ENCODE measurements at regions not wholly inside any gene's neighbourhood (a gene's known extent, or its start where the extent isn't known, plus 50 kb on each side); places are given as distances from the start of the nearest gene placed in this dataset.

- DNase-seq: no peak
Observed at GRCh38 chr9:120210274-120210673, 369.7 kb downstream of the CDK5RAP2 start.

GRCh38 chr9:120202856-120203654, 376.9 kb downstream of the CDK5RAP2 start:
- DNase-seq: no peak

DNA sequence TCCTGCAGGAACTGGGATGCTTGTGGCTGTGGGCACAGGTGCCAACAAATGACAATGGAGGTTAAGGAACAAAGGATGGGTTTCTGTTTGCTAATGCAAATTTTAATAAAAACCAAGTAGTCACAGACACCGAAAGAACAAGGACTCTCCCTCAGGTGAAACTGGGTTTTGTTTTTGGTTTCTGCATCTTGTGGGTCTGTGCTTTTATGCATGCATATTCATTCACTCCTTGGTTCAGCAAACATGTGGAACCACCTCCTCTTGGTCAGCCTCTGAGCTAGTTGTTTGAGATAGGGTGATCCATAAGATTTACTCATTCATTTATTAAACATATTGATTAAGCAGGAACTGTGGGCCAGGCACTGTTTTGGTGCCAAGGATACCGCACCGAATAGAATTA, 381.9 kb downstream of the CDK5RAP2 start:
- DNase-seq: no peak

- DNase-seq: no peak
Observed at GRCh38 chr9:120197605-120198004, 382.4 kb downstream of the CDK5RAP2 start.

- DNase-seq: no peak
Observed at GRCh38 chr9:120191141-120191540, 388.8 kb downstream of the CDK5RAP2 start.

DNA sequence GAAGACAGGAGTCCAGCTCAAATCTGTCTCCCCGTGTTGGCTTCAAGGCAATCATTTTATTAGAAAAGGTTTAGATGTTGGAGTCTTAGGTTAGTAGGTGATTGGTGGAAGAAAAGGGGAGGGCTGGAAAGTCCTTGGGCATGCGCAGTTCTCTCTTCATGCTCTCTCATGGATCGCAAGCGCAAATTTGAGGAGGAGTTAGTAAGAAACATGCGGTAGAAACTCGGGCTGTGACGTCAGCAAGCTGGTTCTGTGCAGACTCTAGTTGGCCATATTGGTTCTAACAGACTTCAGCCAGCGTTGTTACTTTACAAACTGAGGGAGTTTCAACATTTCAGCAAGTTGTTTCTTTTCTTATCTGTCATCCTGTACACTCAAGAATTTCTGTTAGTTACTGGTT, 392.2 kb downstream of the CDK5RAP2 start:
- no peak for DNase-seq

- DNase-seq: no peak
Observed at GRCh38 chr9:120186276-120186675, 393.7 kb downstream of the CDK5RAP2 start.

GRCh38 chr9:120184266-120184665, 395.7 kb downstream of the CDK5RAP2 start:
- DNase-seq: no peak

DNA sequence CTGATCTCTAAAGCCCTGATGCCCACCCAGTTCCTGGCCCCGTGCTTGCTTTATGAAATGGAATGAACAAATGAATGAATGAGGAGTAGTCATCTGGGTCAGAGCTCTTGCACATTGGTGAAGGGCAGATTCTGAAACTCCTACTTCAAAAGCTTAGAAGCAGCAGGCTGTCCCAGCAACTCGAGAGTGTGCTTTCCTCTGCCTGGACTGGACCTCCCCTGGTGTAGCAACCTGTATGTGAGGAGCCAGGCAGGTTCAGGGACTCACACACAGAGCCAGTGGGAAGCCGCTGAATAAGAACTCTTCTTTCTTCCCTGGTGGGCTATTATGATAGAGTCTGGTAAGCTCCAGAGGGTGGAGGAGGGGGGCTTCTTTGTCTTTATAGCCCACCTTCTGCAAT, 396.4 kb downstream of the CDK5RAP2 start:
- no peak for DNase-seq

GRCh38 chr9:120182011-120182410, 398.0 kb downstream of the CDK5RAP2 start:
- DNase-seq: no peak

- no peak for DNase-seq
Observed at GRCh38 chr9:120177121-120177520, 402.8 kb downstream of the CDK5RAP2 start.

- no peak for DNase-seq
Observed at GRCh38 chr9:120175031-120175430, 404.9 kb downstream of the CDK5RAP2 start.

DNA sequence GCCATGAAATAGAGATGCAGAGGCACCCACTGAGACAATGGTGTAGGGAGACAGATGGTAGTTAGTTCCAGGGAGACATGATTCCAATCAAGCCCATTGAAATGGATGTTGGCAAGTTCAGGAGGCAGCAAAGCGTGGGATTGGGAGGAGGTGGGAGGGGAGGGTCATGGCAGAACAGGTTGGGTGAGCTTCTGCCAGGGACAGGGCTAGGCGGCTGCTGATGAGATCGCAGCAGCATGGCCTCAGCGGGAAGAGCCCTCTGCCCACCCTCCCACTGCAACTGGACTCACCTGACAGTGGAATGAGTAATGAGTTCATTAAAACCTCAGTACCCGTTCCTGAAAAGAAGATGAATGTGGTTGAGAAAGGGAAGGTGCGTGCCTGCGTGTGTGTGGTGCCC, 418.2 kb downstream of the CDK5RAP2 start:
- DNase-seq: no peak

- DNase-seq: peak; percentile 44
Observed at GRCh38 chr9:120158221-120158620, 421.7 kb downstream of the CDK5RAP2 start.

GRCh38 chr9:120156376-120156775, 423.6 kb downstream of the CDK5RAP2 start:
- DNase-seq: no peak

- no peak for DNase-seq
Observed at GRCh38 chr9:120153258-120153657, 426.7 kb downstream of the CDK5RAP2 start.

- peak; percentile 61 for DNase-seq
Observed at GRCh38 chr9:120152295-120152694, 427.7 kb downstream of the CDK5RAP2 start.

GRCh38 chr9:120151806-120152205, 428.2 kb downstream of the CDK5RAP2 start:
- DNase-seq: no peak

DNA sequence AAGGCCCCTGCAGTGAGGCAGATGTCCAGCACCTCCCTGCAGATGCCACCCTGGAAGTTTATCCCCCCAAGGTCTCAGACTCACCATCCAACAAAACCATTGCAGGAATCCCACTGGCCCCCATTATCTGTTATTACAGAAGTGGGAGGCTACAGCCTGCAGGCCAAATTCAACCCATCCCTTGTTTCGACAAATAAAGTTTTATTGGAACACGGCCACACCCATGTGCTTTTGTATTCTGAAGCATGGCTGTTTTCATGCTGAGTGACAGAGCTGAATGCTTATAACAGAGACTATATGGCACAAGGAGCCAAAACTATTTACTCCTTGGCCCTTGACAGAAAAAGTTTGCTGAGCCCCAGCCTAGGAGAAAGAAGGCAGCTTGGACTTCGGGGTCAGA, 428.8 kb downstream of the CDK5RAP2 start:
- DNase-seq: no peak

DNA sequence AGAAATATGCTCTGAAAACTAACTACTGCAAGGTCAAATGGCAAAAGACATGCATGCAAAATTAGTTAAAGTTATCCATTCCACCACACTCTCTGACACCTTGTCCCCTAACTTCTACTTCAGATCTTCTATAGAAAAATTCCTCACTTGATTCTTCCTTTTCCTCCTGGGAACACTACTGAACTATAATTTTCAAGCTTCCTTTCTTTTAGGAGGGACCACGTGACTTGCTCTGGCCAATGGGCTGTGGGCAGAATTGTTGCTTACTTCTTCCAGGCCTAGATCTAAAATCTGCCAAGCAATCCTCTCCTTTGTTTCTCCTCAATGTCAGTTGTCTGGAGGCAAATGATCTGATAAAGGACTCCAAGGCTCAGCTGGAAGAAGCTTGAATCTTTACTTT, 441.0 kb downstream of the CDK5RAP2 start:
- no peak for DNase-seq

GRCh38 chr9:120137186-120137840, 442.7 kb downstream of the CDK5RAP2 start:
- DNase-seq: no peak

DNA sequence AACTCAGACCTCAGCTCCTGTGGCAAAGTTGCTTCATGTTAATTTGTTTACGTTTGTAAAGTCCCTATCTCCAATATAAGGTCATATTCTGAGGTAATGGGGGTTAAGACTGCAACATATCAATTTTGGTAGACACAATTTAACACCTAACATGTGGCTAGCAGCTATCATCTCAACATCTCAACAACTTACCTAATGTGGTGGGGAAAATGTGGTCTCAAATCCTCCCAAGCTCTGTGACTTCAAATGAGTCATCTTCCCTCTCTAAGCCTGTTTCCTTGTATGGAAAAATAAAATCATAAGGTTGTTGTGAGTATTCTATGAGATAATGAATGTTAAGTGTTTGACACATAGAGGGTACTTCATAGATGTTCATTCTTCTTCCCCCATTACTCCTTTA, 443.3 kb downstream of the CDK5RAP2 start:
- DNase-seq: no peak

GRCh38 chr9:120117081-120117480, 462.9 kb downstream of the CDK5RAP2 start:
- DNase-seq: no peak

GRCh38 chr9:120110520-120110919, 469.4 kb downstream of the CDK5RAP2 start:
- DNase-seq: no peak

DNA sequence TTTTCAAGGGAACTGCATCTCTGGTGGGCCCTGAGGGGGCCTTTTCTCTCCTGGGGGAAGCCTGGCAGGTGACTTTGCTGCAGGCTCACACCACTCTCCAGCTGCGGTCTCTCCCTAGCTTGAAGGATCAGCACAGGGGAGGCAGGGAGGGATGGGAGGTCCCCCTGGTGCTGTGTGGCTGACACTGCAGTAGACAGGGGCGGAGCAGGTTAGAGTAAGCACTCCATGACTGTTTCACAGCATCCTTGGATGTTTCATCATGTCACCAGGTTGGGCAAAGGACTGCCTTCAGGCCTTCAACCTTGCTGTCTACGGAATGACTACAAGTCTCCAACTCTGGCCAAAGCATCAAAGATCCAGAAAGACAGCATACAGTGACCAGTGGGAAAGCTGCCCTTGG, 470.7 kb downstream of the CDK5RAP2 start:
- no peak for DNase-seq

Data from right hindlimb (tissue), 1 donor.